ENCODE measurements at regions not wholly inside any gene's neighbourhood (a gene's known extent, or its start where the extent isn't known, plus 50 kb on each side); places are given as distances from the start of the nearest gene placed in this dataset.

GRCh38 chr3:164864454-164864853 is 213.8 kb downstream of the SI start:
- no peak for TF ChIP-seq CTCF (IDR thresholded peaks at IDR 0.05)
- TF ChIP-seq EZH2 (IDR thresholded peaks at IDR 0.05; ENCODE audit: borderline replicate concordance, insufficient read depth, low read depth, low read length, poor library complexity, severe bottlenecking), result no peak

All from B cell (primary cell).